ENCODE measurements at regions not wholly inside any gene's neighbourhood (a gene's known extent, or its start where the extent isn't known, plus 50 kb on each side); places are given as distances from the start of the nearest gene placed in this dataset.

GRCh38 chr5:112065781-112066180, 308.8 kb upstream of the NREP start:
- no peak overlapping the region for H3K4me3 ChIP-seq (ENCODE audit: insufficient read depth, low read depth, low read length)
- dilution Hi-C loops (cut with HindIII; ENCODE audit: low sequenced_read_pairs, unreplicated experiment): no loop called here
- no peak overlapping the region for H3K14ac ChIP-seq (replicated peaks; ENCODE audit: low read depth, low read length)
- H4K8ac ChIP-seq (ENCODE audit: low read depth in 2 of 2, low read length in 2 of 2): no peak overlapping the region
- H2AK9ac ChIP-seq (replicated peaks; ENCODE audit: low read depth, low read length, poor library complexity): no peak overlapping the region
- no peaks in the 10 kb centered on the region for H3K79me1 ChIP-seq (ENCODE audit: low read depth in 1 of 2, low read length in 2 of 2)
- no peak for TF ChIP-seq MXI1 (IDR thresholded peaks at IDR 0.05; ENCODE audit: borderline replicate concordance, low read depth, low read length)
- no peak for TF ChIP-seq MAZ (IDR thresholded peaks at IDR 0.05; ENCODE audit: borderline replicate concordance, low read depth, low read length)
- no peaks in the 10 kb centered on the region for H3K9me3 ChIP-seq (ENCODE audit: control insufficient read depth, insufficient read depth, low read length)
- H3K27ac ChIP-seq (ENCODE audit: insufficient read depth, low read length): no peak overlapping the region
- in situ Hi-C loops (cut with MboI; ENCODE audit: low sequenced_read_pairs): no loop called here
- DNase-seq (no peak), ATAC-seq (ENCODE audit: low read depth) (no peak)
- no peak overlapping the region for H2AFZ ChIP-seq (replicated peaks; ENCODE audit: low read length, poor library complexity)
- H2BK5ac ChIP-seq (ENCODE audit: low read depth, low read length, poor library complexity, severe bottlenecking): no peak overlapping the region
- H3K4me2 ChIP-seq (ENCODE audit: low read depth, low read length): no peak overlapping the region
- no peak overlapping the region for H3K23ac ChIP-seq (ENCODE audit: low read depth, low read length)
- no peak overlapping the region for H2BK120ac ChIP-seq (ENCODE audit: low read depth, low read length)
- H3K18ac ChIP-seq (ENCODE audit: low read depth, low read length): no peak overlapping the region
- no peak overlapping the region for H4K91ac ChIP-seq (ENCODE audit: insufficient read depth, low read depth, low read length)
- no peaks in the 10 kb centered on the region for H3K36me3 ChIP-seq (ENCODE audit: control insufficient read depth, insufficient read depth, low read length)
- ChIA-PET CTCF (interaction anchor here (1.5 kb wide), 1 partner anchor 515 kb away, joined by 3 read pairs; no protein-coding TSS in a partner anchor), POLR2A (ENCODE audit: unreplicated experiment) (no interaction called here)
- no peak overlapping the region for H2BK15ac ChIP-seq (ENCODE audit: low read depth, low read length)
- no peaks in the 10 kb centered on the region for H3K27me3 ChIP-seq (ENCODE audit: control insufficient read depth, insufficient read depth, low read length)
- no peak overlapping the region for H3K56ac ChIP-seq (ENCODE audit: extremely low read depth, insufficient read depth, low read length)
- BruUV-seq (replicated peaks): no TSS peak
- H2AK5ac ChIP-seq (ENCODE audit: low read depth, low read length): no peak overlapping the region
- H3K9ac ChIP-seq (ENCODE audit: low read depth, low read length): no peak overlapping the region
- no peak overlapping the region for H2BK20ac ChIP-seq (ENCODE audit: low read depth, low read length)
- intact Hi-C loops (cut with micrococcal nuclease): no loop called here
- no peak overlapping the region for H4K5ac ChIP-seq (ENCODE audit: low read depth, low read length)
- no peak overlapping the region for H3K4ac ChIP-seq (ENCODE audit: low read depth, low read length)
- H3K9me1 ChIP-seq (ENCODE audit: insufficient read depth, low read length): no peaks in the 10 kb centered on the region
- H3K4me1 ChIP-seq (ENCODE audit: control insufficient read depth, insufficient read depth, low read length): no peaks in the 10 kb centered on the region
- no peaks in the 10 kb centered on the region for H4K20me1 ChIP-seq (ENCODE audit: insufficient read depth, low read length)
